Neural crest cell (in vitro differentiated cells): ENCODE measurements at regions not wholly inside any gene's neighbourhood (a gene's known extent, or its start where the extent isn't known, plus 50 kb on each side); places are given as distances from the start of the nearest gene placed in this dataset.

Experiments used
- DNase-seq: peaks from one replicate; pipeline ENCODE4 v3.0.0; 2021; ENCODE audit warnings: low read depth, mixed read lengths, low spot score
- H3K27ac Mint-ChIP-seq: one replicate; pipeline ENCODE4 v1.8.0; 2021; ENCODE audit warnings: mild to moderate bottlenecking, mixed read lengths; ENCODE audit not compliant: unreplicated experiment
- H3K27me3 Mint-ChIP-seq: 2 replicates; pipeline ENCODE4 v1.8.0; 2021; ENCODE audit warnings: low read depth, mild to moderate bottlenecking, mixed read lengths
- H3K36me3 Mint-ChIP-seq: 2 replicates; pipeline ENCODE4 v1.8.0; 2021; ENCODE audit warnings: low read depth, mild to moderate bottlenecking, mixed read lengths
- H3K4me1 Mint-ChIP-seq: 2 replicates; pipeline ENCODE4 v1.8.0; 2021; ENCODE audit warnings: mixed read lengths
- H3K4me3 Mint-ChIP-seq: one replicate; pipeline ENCODE4 v1.8.0; 2021; ENCODE audit warnings: mild to moderate bottlenecking, mixed read lengths
- H3K9me3 Mint-ChIP-seq: 2 replicates; pipeline ENCODE4 v1.8.0; 2021; ENCODE audit warnings: mixed read lengths
- CTCF ChIP-seq: fragments of 200-600 bp; sonication (generic); conservative IDR thresholded peaks from 2 replicates; pipeline ENCODE4 v1.5.0; 2021; ENCODE audit warnings: antibody characterized with exemption, mild to moderate bottlenecking

GRCh38 chr9:107228496-107229039 lies 54.5 kb upstream of the RAD23B start:
- no peaks in the 10 kb centered on the region for H3K27me3 Mint-ChIP-seq
- no peak for TF ChIP-seq CTCF
- no peaks in the 10 kb centered on the region for H3K36me3 Mint-ChIP-seq
- no peak overlapping the region for H3K27ac Mint-ChIP-seq
- no peak for DNase-seq
- H3K4me1 Mint-ChIP-seq: peaks cover 10% of the 10 kb centered on the region
- no peak overlapping the region for H3K4me3 Mint-ChIP-seq
- no peaks in the 10 kb centered on the region for H3K9me3 Mint-ChIP-seq

- TF ChIP-seq CTCF: no peak
- H3K27ac Mint-ChIP-seq: no peak overlapping the region
- H3K4me1 Mint-ChIP-seq: peaks cover 10% of the 10 kb centered on the region
- H3K9me3 Mint-ChIP-seq: no peaks in the 10 kb centered on the region
- H3K27me3 Mint-ChIP-seq: no peaks in the 10 kb centered on the region
- no peak overlapping the region for H3K4me3 Mint-ChIP-seq
- no peak for DNase-seq
- no peaks in the 10 kb centered on the region for H3K36me3 Mint-ChIP-seq
Observed at GRCh38 chr9:107229241-107229741, 53.8 kb upstream of the RAD23B start.
